GM21390 (cell line): ENCODE measurements at regions not wholly inside any gene's neighbourhood (a gene's known extent, or its start where the extent isn't known, plus 50 kb on each side); places are given as distances from the start of the nearest gene placed in this dataset.

Experiments
- ATAC-seq: cut with Tn5 transposase; IDR thresholded peaks from one replicate; pipeline ENCODE4 v1.9.1; 2021; ENCODE audit not compliant: unreplicated experiment

DNA sequence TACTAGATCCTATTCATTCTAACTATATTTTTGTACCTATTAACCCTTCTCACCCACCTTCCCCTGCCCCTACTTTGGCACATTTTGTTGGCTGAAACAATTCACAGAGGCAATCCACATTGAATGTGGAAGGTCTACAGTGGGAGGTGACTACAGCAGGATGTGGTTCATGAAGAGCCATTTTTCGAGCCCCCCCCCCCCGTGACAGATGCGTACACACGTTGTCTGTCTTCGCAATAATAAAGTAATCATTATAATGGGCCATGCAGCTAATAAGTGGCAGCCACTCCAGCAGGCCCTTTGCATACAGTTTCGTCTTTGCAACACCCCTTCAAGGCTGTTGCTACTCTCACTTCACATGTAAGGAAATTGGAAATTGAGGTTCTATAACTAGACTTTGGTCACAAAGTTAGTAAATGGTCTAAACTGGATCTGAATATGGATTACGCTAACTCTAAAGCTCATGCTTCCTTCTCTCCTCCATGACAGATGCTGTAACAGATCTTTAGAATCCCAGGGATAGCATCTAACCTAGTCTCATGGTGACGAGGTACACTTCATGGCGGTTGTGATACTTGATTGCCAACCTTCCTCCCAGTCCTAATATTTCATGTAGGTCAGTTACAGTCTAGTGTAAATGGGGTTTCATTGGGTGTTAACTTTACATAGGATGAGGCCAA, 176.8 kb downstream of the MYCN start:
- no peak for ATAC-seq

DNA sequence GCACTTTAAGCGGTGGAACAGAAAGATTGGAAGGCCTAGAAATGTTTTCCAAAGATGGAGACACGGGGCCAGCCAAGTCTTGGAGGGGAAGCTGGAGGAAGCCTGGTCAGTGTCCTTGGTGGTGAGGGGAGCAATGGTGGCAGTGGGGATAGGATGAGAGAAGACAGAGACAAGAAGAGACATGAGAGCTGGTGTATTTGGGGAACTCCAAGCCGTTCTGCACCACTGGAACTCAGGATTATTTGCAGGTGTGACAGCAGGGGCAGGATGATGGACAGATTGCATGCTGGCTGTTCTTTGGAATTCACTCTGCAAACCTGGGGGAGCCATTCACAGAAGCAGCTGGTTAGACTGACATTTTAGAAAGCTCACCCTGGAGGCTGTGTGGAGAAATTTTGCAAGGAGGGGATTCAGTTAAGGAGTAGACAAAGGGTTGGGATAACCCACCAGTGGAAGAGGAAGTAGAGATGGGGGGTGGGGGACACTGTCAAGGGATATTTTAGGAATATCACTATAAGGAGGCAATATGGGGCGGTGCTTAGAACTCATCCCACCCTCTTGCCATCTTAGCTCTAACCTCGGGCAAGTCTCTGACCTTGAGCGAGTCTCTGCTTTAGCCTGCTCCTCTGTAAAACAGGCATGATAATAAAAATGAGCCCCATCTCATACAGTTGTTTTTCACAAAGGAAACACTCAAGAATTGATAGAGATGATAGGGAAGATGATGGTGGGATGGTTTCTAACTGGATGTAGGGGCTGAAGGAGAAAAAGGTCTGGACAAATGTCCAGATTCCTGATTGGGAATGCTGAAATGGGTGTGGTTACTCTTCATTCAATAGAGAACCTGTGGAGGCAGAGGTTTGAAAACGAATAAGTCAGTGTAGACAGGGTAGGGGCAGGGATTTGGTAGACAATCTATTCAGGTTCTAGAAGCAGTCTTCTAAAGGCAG, 175.8 kb downstream of the MYCN start:
- no peak for ATAC-seq

DNA sequence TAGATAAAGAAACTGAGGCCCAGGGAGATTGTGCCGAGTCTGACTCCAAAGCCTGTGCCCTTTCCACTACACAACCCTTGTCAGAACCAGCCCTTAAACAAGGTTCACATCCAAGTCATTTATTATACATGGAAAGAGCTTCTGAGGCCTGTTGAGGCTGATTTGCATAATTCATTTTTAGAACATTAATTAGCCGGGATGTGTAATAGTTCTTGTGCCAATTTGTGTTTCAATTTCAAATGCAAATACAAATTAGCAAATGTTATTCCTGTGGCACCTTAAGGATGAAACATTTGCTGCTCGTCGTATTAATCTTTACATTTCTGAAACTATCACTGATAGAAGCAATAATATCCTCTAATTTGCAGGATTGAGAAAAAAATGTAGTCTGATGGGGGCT, 174.9 kb downstream of the MYCN start:
- no peak for ATAC-seq

DNA sequence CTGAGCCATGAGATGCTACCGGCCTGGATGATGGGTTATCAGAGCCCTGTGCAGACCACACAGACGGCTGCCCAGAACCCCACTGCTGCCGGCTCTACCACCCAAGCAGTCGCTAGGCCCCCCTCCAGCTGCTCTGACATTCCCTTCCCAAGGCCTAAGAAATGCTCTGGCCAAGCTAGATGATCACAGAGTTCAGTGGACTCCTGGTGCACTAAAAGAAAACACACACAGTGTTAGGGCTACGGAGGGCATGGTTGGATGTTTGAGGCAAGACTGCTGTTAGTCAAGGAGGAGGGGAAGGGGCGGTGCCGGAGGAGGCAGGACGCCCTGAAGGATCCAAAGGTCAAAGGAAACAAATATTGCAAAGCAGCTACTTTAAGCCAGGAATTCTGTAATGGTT, 174.5 kb downstream of the MYCN start:
- ATAC-seq, result no peak

DNA sequence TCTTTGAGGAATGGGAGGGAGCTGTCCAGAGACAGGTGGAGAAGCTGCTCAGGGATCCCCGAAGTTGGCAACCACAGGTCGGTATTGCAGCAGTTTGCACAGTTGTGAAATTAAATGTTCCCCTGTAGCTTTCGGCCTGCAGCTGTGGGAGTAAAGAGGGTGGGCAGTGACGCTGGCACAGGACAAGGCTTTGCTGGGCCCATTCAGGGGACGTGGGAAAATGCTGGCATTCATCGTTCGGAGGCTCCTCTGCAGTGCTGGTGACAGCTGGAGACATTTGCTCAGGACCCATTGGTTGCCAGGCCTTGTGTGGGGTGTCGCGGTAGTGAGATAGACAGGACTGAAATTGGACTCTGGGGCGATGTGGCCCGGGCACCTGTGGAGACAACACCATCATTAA, 173.7 kb downstream of the MYCN start:
- no peak for ATAC-seq

DNA sequence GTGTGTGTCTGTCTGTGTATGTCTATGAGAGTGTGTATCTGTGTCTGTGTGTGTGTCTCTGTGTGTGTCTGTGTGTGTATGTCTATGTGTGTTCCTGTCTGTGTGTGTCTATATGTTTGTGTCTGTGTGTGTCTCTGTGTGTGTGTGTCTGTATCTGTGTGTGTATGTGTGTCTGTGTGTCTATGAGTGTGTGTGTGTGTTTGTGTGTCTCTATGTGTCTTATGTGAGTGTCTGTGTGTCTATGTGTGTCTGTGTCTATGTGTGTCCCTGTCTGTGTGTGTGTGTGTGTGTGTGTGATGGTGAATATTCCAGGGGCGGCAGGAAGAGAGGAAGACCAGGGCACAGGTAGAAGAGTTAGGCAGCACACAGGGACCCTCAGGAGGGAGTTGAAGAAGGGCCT, 173.2 kb downstream of the MYCN start:
- ATAC-seq, result no peak

DNA sequence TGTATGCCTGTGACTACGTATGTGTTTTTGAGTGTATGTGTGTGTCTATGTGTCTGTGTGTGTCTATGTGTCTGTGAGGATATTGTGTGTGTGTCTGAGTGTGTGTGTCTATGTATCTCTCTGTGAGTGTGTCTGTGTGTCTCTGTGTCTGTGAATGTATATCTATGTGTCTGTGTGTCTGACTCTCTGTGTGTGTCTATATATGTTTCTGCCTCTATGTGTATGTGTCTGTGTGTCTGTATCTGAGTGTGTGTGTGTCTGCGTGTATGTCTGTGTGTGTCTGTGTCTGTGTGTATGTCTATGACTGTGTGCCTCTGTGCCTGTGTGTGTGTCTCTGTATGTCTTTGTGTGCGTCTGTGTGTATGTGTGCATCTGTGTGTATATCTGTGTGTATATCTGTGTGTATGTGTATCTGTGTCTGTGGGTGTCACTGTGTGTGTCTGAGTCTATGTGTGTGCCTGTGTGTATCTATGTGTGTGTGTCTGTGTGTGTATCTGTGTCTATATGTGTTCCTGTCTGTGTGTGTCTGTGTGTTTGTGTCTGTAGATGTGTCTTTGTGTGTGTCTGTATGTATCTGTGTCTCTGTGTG, 172.7 kb downstream of the MYCN start:
- ATAC-seq, result no peak

DNA sequence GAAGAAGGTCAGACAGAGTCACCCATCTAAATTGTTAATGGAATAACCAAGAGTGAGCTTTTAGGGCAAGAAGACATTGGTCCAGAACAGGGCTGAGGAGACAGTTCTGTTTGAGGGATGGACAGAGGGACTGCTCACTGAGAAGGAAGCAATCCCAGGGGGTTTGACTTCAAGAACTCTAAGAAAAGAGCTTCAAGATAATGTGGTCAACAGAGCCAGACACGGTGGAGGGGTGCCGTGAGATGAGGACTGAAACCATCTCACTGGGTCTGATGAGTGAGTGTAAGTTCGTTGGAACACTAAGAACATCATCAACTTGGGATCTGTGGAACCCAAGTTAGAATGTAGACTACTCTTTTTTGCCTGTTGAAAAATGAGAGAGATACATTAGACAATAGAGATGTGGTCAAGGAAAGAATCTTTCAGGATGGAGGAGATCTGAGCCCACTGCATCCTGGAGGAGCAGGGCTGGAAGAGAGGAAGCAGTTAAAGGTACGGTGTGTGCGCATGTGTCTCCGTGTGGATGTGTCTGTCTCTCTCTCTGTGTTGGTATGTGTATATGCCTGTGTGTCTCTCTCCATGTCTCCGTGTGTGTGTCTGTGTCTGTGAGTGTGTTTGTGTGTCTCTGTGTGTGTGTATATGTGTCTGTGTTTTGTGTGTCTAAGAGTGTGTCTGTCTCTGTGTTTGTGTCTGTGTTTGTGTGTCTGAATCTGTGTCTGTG, 172.1 kb downstream of the MYCN start:
- ATAC-seq, result no peak

DNA sequence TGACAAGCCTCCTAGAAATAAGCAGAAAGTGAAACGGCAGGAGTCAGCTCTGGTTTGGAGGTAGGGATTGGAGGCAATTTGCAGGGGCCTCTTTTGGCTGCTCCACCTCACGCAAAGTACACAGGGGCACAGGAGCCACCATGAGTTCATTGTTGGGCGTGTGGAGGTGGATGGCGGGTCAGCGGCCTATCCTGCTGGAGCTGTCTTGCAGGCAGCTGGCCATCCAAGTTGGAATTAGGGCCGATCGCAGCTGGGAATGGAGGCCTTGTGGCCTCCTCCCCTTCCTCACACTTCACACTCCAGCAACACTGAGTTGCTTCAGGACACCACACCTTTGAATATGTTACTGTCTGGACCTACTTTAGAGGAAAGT, 171.5 kb downstream of the MYCN start:
- ATAC-seq, result no peak

DNA sequence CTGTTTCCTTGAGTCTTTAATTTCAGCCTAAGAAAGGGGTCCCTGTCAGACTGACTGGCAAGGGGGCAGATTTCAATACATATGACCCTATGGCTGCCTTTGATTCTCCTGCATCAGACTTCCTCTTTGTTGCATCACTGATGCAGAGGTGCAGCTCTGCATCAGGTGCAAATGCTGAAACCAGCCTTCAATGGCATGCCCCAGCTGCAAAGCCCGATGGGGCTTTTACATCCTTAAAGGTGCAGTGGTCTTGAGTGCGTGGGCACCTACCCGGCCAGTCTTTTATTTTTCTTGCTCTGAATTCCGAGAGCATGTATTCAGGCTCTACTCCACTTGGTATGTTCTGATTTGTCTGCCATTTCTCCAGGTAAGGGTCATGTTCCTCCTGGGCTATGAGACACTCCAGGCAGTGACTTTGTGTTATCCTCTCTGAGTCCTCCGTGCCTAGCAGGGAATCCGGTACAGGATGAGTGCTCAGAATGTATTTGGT, 169.5 kb downstream of the MYCN start:
- no peak for ATAC-seq

DNA sequence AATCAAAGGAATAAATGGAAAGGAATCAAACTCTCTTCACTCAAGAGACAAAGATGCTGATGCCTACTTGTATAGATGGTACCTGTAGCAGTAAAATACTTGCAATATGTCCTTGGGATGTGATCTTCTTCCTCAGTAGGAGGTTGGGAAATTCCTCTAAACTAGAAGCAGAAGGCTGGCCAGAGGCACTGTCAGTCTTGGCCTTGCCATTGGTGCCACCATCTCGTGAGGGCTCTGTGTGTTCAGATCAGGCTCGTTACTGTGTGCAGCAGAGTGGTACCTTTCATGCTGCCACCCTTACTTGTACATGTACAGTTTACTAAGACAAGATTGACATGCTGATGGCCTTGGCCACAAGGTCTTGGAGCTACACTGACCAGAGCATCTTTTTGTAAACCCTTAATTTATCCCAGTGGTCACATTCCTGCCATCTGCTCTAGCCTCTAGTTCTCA, 169.0 kb downstream of the MYCN start:
- no peak for ATAC-seq

DNA sequence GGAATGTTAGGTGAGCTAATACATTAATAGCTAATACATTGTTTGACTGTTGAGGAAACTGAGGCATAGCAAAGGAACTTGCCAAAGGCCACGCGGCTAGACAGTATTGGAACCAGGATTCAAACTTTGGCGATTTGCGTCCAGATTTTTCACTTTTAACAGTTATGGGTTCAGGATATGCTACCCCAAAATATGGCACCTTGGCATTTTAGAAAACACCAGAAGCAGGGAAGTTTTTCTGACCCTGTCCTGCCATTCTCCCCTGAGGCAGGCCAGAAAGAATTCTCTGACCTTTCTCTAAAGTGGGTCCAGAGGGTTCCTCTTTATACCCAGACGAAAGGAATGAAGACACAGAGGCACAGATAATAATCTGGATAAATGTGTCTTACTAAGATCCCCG, 166.9 kb downstream of the MYCN start:
- ATAC-seq, result no peak

DNA sequence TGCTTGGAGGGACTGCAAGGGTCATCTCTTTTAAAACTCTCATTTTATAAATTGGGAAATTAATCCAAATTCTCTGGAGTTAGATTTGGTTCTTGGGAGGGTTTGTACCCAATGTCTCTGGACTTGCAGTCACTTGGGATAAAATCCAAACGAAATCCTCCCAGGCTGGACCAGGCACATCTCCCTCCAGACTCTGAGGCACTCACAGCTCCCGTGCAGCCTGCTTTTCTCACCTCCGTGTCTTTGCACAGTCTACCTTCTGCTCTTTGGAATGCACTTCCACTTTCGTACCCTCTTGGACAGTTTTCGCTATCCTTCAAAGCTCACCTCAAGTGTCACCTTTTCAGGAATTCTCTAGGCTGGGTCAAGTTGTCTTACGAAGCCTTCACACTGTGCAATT, 166.3 kb downstream of the MYCN start:
- ATAC-seq, result no peak

DNA sequence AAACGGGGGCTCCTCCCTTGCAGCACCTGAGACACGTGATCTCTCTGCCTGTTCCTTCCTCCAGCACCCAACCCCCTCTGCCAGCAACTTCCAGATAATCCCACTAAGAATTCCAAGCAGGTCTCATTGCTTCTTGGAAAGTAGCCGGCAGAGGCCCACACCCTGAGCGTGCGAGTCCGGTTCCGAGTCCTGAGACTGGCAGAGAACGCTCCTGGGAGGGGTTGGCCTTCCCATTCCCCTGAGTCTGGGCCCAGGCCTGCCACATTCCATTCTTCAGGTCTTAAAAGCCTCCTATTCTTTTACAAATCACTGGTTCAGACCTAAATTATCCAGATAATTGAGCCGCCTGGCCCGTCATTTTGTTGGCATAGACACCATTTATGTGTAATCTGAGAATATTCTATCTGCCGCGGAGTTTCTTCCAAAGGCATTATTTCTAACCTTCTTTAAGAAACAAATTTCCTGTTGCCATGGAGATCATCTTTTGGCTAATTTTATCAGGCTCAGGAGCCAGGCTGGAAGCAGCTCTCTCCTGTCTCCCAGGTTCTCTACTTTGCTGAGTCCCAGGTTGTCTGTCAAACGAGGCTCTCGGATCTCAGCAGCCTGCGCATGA, 165.4 kb downstream of the MYCN start:
- ATAC-seq, result no peak

DNA sequence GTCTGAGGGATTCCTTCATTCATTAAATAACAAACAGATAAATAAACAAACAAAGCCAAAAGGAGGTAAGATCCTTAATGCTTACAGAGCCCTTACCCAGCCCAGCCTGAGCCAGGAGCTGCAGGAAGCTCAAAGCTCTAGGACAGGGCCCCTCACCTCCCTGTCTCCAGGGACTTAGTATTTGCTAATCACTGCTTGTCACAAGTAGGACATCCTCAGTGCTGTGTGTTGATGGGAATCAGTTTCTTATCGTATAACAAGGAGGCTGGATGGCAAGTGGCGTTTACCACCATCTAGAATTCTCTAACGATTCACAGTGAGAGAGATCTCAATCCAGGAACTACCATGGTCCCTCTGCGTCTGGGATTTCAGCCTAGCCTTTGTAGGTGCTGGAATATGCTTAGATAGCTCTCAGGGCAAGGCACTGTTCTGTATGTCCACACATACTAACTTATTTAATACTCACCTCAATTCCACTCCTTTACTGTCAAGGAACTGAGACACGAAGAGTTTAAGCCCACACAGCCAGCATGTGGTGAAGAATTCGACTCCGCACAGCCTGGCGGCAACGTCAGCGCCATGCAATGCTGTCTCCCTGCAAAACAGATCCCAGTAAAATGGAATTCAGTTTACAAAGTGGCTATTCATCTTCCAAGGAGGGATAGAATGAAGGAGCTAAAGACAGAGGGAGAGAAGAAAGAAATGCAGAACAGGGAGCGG, 164.8 kb downstream of the MYCN start:
- ATAC-seq, result no peak

DNA sequence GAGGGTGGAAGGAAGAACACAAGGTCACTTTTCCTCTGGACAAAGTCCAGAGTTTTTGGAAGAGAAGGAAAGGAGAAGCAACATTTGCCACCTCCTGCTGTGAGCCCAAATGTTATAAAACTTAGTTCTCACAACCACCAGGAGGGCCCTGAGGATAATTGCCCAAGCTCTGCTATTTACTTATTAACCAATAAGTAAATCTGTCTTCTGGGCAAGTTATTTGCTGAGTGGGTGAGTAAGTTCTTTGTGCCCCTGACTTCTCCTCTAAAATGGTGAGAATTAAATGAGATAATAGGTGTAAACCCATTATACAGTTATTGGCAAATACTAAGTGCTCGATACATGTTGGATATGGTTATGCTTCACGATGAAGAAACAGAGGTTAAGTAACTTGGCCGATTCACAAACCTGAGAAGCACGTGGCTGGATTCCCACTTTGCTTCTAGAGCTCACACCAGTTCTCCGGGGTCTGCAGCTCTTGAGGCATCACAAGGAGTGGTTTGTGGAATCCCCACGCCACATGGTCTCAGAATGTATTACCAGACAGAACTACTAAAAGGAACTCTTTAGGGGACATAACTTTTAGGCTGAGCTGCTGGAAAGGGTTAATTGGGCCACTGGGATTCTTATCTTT, 164.1 kb downstream of the MYCN start:
- no peak for ATAC-seq

DNA sequence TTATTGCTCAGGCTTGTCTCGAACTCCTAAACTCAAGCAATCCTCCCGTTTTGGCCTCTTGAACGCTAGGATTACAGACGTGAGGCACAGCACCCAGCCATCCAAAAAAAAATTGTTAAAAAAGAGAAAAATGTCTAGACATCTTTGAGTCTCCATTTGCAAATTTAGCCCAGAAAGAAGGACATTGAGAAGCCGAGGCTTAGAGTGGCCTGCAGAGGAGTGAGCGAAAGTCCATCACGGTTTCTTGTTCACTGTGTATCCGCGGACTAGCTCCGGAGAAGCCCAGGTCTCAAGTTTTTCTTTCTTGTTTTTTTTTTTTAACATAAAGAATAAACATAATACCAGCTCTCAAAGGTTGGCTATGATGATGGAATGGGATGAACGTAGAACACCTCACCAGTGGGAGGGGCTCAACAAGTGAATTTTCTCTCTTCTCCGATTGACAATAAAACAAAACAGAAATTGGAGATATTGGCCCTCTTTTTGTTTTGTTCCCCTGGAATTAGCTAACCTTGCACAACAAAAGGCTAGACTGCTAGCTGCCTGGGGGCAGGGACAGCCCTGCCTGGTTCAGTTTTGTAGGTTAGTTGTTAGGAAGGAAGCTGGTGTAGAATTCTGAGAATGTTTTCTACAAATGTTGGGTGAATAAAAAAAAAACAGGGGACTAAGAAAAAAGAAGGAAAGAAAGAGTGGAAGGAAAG, 163.4 kb downstream of the MYCN start:
- no peak for ATAC-seq

DNA sequence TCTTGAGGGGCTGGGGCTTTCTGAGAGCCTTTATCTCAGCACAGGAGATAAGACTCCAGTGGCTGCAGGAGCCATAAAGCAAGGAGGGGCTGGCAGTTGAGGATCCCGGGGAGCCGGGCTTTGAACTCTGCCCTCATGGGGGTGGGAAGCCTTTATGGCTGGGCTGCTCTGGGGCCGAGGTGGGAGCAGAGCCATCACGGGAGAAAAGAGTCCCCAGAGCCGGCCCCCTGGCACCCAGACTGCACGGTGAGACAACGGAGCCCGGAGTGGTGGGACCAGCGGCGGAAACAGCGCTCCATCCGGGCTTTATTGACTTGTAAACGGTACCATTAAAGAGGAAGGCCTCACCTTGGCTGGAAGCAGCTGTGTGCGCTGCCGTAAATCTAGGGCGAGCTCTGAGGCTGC, 162.6 kb downstream of the MYCN start:
- ATAC-seq, result no peak

DNA sequence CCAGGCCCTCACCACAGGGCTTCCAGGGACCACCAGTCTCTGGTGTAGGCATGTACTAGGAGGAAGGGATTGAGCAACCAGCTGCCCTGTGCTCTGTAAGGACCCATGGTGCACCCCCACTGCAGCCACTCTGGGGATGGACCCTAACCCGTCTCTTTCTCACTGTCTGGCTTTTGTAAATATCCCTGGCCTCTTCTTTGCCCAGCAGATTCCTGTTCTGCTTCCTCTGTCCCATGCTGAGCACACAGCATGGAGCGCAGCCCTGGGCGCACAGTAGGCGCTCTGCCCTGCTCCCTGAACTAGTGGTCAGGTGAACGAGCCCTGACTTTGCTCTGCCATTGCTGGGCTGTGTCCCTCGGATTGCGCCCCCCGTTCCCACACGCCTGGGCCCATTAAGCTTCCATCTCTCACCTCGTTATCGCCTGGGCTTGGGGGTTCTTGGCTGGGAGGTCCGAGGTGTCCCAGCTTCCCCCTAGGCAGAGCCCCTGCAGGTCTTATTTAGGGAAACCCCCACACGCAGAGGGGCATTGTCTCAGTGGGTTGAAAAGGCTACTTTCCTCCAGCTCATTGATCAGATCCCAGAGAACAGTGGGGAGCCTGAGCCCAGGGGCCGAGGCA, 162.1 kb downstream of the MYCN start:
- no peak for ATAC-seq
